ENCODE measurements at regions not wholly inside any gene's neighbourhood (a gene's known extent, or its start where the extent isn't known, plus 50 kb on each side); places are given as distances from the start of the nearest gene placed in this dataset.

GRCh38 chr22:27196606-27197005, 539.2 kb downstream of the MIAT start:
- TF ChIP-seq POLR2A (IDR thresholded peaks at IDR 0.05) = no peak
- no peak for TF ChIP-seq CTCF (IDR thresholded peaks at IDR 0.05)

Data from Peyer's patch (tissue), 4 donors.